ENCODE measurements at regions not wholly inside any gene's neighbourhood (a gene's known extent, or its start where the extent isn't known, plus 50 kb on each side); places are given as distances from the start of the nearest gene placed in this dataset.

GRCh38 chr3:6522191-6522590 lies 338.7 kb upstream of the GRM7 start:
- TF ChIP-seq POLR2A (IDR thresholded peaks at IDR 0.05) (no peak), CTCF (IDR thresholded peaks at IDR 0.05) (no peak)
